Gastrocnemius medialis (tissue), 4 donors: ENCODE measurements at regions not wholly inside any gene's neighbourhood (a gene's known extent, or its start where the extent isn't known, plus 50 kb on each side); places are given as distances from the start of the nearest gene placed in this dataset.

Experiments used
- POLR2A ChIP-seq, 2 donors: fragments of 450-650 bp; IDR thresholded peaks; one replicate each; pipeline ENCODE4 v1.6.1; 2017; ENCODE audit warnings: antibody characterized with exemption in 2 of 2, mild to moderate bottlenecking in 2 of 2, moderate library complexity in 2 of 2
- TF ChIP-seq, protein P1 (sequence below), 5 experiments: fragments of 450-650 bp in 3 of 5; fragments of 200-600 bp in 2 of 5; sonication (generic) in 2 of 5; IDR thresholded peaks in 4 of 5; conservative IDR thresholded peaks in 1 of 5; 1 replicate in 4 of 5; 2 replicates in 1 of 5; pipeline ENCODE4 v1.5.1; 2016 to 2019; ENCODE audit warnings: antibody characterized with exemption in 5 of 5, mild to moderate bottlenecking in 3 of 5, moderate library complexity in 3 of 5

DNA sequence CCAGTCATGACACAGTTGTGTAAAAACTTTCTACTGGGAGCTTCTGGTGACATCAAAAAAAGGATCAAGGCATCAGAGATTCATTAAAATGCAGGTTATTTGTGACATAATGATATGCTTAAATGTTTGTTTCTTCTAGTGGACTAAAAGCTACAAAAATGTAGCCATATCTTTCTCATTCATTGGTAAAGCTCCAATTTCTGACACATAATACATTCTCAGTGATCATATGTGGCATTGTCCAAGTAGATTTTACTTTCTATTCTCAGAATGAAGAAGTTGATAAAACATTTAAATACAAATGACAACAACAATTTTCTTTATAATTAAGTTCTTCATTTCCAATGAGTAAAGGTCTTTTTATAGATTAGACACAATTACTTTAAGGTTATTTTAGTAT is 71.0 kb upstream of the ARHGEF26 start:
- TF ChIP-seq, protein P1, sequence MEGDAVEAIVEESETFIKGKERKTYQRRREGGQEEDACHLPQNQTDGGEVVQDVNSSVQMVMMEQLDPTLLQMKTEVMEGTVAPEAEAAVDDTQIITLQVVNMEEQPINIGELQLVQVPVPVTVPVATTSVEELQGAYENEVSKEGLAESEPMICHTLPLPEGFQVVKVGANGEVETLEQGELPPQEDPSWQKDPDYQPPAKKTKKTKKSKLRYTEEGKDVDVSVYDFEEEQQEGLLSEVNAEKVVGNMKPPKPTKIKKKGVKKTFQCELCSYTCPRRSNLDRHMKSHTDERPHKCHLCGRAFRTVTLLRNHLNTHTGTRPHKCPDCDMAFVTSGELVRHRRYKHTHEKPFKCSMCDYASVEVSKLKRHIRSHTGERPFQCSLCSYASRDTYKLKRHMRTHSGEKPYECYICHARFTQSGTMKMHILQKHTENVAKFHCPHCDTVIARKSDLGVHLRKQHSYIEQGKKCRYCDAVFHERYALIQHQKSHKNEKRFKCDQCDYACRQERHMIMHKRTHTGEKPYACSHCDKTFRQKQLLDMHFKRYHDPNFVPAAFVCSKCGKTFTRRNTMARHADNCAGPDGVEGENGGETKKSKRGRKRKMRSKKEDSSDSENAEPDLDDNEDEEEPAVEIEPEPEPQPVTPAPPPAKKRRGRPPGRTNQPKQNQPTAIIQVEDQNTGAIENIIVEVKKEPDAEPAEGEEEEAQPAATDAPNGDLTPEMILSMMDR (IDR thresholded peaks at IDR 0.05 in 4 of 5, conservative IDR thresholded peaks at IDR 0.05 in 1 of 5): no peak
- no peak for TF ChIP-seq POLR2A (IDR thresholded peaks at IDR 0.05)
